ENCODE measurements at regions not wholly inside any gene's neighbourhood (a gene's known extent, or its start where the extent isn't known, plus 50 kb on each side); places are given as distances from the start of the nearest gene placed in this dataset.

DNA sequence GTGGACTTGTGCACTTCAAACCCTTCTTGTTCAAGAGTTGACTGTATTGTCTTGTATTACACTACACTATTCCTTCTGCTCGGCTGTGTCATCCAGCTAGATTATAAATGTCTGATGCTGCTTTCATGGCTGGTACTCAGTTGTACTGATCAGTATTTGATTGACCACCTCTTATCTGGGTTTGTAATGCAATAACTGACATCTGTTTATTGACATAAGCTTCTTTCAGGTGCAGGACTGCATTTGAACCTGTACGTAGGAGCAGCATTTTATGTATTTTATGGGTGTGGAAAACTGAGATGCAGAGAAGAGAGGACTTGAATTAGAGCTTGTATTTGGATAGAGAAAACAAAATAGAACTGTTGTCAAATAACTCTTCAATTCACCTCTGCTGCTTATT is 309.2 kb downstream of the FGF9 start:
- TF ChIP-seq NRF1 (IDR thresholded peaks at IDR 0.05; ENCODE audit: low read depth, low read length) (no peak), YY1 (IDR thresholded peaks at IDR 0.05; ENCODE audit: low read depth, low read length) (no peak)
